ENCODE measurements at regions not wholly inside any gene's neighbourhood (a gene's known extent, or its start where the extent isn't known, plus 50 kb on each side); places are given as distances from the start of the nearest gene placed in this dataset.

DNA sequence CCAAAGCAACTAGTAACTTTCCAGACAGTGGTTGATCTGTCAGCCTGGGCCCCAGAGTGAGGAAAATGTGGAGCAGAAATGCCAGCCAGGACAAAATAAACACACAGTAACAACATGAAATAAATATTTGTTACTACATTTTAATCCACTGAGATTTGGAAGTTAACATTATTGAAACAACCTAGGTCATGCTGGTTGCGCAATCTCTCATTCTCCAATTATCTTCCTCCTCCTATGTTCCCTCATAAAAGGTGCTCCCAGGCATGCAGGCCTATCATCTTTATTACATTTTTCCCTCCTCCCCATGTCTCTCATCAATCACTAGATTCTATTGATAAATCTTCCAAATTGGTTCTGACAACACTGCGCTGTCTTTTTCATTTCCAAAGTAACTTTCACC lies 363.1 kb downstream of the HINT1 start:
- ChIA-PET CTCF (no interaction called here), POLR2A (no interaction called here), RAD21 (ENCODE audit: low non-redundant PET in 1 of 2, low total read pairs in 2 of 2, uncharacterized antibody in 2 of 2, unreplicated experiment in 2 of 2) (no interaction called here)
- no peaks in the 10 kb centered on the region for H3K9me2 ChIP-seq (ENCODE audit: insufficient read depth)
- H3K79me2 ChIP-seq (ENCODE audit: insufficient read depth, low read length): no peaks in the 10 kb centered on the region
- no peak for ATAC-seq
- H3K36me3 ChIP-seq (ENCODE audit: control insufficient read depth in 1 of 2, insufficient read depth in 2 of 2, low read length in 2 of 2): no peaks in the 10 kb centered on the region
- DNase-seq (ENCODE audit: low read depth, low spot score): no peak
- no TSS peak for BruUV-seq (replicated peaks)
- H4K20me1 ChIP-seq (ENCODE audit: insufficient read depth): no peaks in the 10 kb centered on the region
- intact Hi-C loops (cut with micrococcal nuclease): no loop called here
- no peak overlapping the region for H3K27ac ChIP-seq (ENCODE audit: low read depth, low read length)
- no peak overlapping the region for H3K4me2 ChIP-seq (ENCODE audit: low read length)
- H3K9ac ChIP-seq (ENCODE audit: low read length): no peak overlapping the region
- TF ChIP-seq, protein P1, sequence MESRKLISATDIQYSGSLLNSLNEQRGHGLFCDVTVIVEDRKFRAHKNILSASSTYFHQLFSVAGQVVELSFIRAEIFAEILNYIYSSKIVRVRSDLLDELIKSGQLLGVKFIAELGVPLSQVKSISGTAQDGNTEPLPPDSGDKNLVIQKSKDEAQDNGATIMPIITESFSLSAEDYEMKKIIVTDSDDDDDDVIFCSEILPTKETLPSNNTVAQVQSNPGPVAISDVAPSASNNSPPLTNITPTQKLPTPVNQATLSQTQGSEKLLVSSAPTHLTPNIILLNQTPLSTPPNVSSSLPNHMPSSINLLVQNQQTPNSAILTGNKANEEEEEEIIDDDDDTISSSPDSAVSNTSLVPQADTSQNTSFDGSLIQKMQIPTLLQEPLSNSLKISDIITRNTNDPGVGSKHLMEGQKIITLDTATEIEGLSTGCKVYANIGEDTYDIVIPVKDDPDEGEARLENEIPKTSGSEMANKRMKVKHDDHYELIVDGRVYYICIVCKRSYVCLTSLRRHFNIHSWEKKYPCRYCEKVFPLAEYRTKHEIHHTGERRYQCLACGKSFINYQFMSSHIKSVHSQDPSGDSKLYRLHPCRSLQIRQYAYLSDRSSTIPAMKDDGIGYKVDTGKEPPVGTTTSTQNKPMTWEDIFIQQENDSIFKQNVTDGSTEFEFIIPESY (IDR thresholded peaks at IDR 0.05; ENCODE audit: extremely low read depth, insufficient replicate concordance, low read length): no peak
- peak; percentile 32; the same call in 1 of the 2 replicates for TF ChIP-seq CEBPB (IDR thresholded peaks at IDR 0.05; ENCODE audit: low read depth)
- no peaks in the 10 kb centered on the region for H3K4me1 ChIP-seq (ENCODE audit: control insufficient read depth in 1 of 2, insufficient read depth in 2 of 2, low read length in 2 of 2)
- no peaks in the 10 kb centered on the region for H3K27me3 ChIP-seq (ENCODE audit: insufficient read depth, low read length)
- H3K4me3 ChIP-seq (replicated peaks in 1 of 2; ENCODE audit: low read depth in 1 of 2, low read length in 2 of 2): no peak overlapping the region
- H3K9me3 ChIP-seq (ENCODE audit: control insufficient read depth in 1 of 2, insufficient read depth in 1 of 2, low read depth in 1 of 2, low read length in 2 of 2): peaks cover 0 to 6% of the 10 kb centered on the region in 2 experiments; a peak in 1 of 4 replicates
- H2AFZ ChIP-seq (ENCODE audit: low read depth, low read length, poor library complexity, severe bottlenecking): no peak overlapping the region

DNA sequence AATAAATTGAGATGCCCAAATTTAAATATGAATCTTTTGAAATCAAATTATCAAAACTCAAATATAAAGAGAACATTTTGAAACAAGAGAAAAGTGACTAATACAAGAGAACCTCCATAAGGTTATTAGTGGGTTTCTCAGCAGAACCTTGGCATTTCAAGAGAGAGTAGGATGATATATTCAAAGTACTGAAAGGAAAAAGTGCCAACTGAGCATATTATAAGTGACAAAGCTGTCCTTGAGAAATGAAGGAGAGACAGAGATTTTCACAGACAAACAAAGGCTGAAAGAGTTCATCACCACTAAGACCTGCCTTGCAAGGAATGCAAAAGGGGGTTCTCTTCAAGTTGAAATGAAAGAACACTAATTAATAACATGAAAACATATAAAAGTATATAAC lies 366.0 kb downstream of the HINT1 start:
- Histone ChIP-seq H3K4me2 (ENCODE audit: low read length) (no peak overlapping the region), H3K36me3 (ENCODE audit: control insufficient read depth in 1 of 2, insufficient read depth in 2 of 2, low read length in 2 of 2) (no peaks in the 10 kb centered on the region), H3K9me2 (ENCODE audit: insufficient read depth) (no peaks in the 10 kb centered on the region), H3K4me1 (ENCODE audit: control insufficient read depth in 1 of 2, insufficient read depth in 2 of 2, low read length in 2 of 2) (no peaks in the 10 kb centered on the region), H3K27ac (ENCODE audit: low read depth, low read length) (no peak overlapping the region), H3K27me3 (ENCODE audit: insufficient read depth, low read length) (no peaks in the 10 kb centered on the region), H3K9ac (ENCODE audit: low read length) (no peak overlapping the region), H3K79me2 (ENCODE audit: insufficient read depth, low read length) (no peaks in the 10 kb centered on the region), H3K9me3 (ENCODE audit: control insufficient read depth in 1 of 2, insufficient read depth in 1 of 2, low read depth in 1 of 2, low read length in 2 of 2) (peaks cover 0 to 6% of the 10 kb centered on the region in 2 experiments; a peak in 1 of 4 replicates), H2AFZ (ENCODE audit: low read depth, low read length, poor library complexity, severe bottlenecking) (no peak overlapping the region), H4K20me1 (ENCODE audit: insufficient read depth) (no peaks in the 10 kb centered on the region), H3K4me3 (replicated peaks in 1 of 2; ENCODE audit: low read depth in 1 of 2, low read length in 2 of 2) (no peak overlapping the region)
- intact Hi-C loops (cut with micrococcal nuclease): no loop called here
- BruUV-seq (replicated peaks): no TSS peak
- DNase-seq (ENCODE audit: low read depth, low spot score) (no peak), ATAC-seq (no peak)
- POLR2A ChIA-PET: no interaction called here
- CTCF ChIA-PET: no interaction called here
- TF ChIP-seq POLR2A (IDR thresholded peaks at IDR 0.05; ENCODE audit: borderline replicate concordance, extremely low read depth, insufficient read depth, insufficient read length) (no peak), POLR2AphosphoS5 (IDR thresholded peaks at IDR 0.05; ENCODE audit: low read depth, low read length) (no peak), SRF (IDR thresholded peaks at IDR 0.05; ENCODE audit: low read depth) (no peak), EGR1 (IDR thresholded peaks at IDR 0.05; ENCODE audit: low read depth) (no peak)
- TF ChIP-seq, protein P2, sequence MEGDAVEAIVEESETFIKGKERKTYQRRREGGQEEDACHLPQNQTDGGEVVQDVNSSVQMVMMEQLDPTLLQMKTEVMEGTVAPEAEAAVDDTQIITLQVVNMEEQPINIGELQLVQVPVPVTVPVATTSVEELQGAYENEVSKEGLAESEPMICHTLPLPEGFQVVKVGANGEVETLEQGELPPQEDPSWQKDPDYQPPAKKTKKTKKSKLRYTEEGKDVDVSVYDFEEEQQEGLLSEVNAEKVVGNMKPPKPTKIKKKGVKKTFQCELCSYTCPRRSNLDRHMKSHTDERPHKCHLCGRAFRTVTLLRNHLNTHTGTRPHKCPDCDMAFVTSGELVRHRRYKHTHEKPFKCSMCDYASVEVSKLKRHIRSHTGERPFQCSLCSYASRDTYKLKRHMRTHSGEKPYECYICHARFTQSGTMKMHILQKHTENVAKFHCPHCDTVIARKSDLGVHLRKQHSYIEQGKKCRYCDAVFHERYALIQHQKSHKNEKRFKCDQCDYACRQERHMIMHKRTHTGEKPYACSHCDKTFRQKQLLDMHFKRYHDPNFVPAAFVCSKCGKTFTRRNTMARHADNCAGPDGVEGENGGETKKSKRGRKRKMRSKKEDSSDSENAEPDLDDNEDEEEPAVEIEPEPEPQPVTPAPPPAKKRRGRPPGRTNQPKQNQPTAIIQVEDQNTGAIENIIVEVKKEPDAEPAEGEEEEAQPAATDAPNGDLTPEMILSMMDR (IDR thresholded peaks at IDR 0.05 in 2 of 3, conservative IDR thresholded peaks at IDR 0.05 in 1 of 3; ENCODE audit: borderline replicate concordance in 1 of 3, insufficient read depth in 1 of 3, low read depth in 2 of 3, low read length in 2 of 3): no peak
- TF ChIP-seq, protein P1 (IDR thresholded peaks at IDR 0.05; ENCODE audit: extremely low read depth, insufficient replicate concordance, low read length): no peak
- RAD21 ChIA-PET (ENCODE audit: low non-redundant PET in 1 of 2, low total read pairs in 2 of 2, uncharacterized antibody in 2 of 2, unreplicated experiment in 2 of 2): no interaction called here

Data from HCT116 (cell line).